ENCODE measurements at regions not wholly inside any gene's neighbourhood (a gene's known extent, or its start where the extent isn't known, plus 50 kb on each side); places are given as distances from the start of the nearest gene placed in this dataset.
A peak's percentile ranks its signal among the peaks of the same experiment; 100 is the strongest.

DNA sequence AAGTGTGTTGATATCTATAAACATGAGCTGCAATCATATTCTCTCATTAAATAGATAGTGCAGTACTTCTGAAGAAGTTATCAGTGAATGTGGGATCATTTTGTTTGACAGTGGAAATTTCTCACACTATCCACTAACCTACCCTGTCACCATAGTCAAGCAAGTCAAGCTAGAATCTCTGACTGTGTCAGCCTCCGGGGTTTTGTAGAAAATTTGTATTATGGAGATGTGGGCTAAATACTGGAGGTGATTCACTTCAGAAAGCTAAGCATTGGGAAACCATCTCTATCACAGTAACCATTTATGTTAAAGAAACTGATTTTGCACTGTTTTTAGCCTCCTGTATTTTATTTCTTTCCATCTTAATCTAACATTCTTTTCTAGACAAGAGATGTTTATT is 126.6 kb upstream of the CREB1 start:
- no peak for DNase-seq (ENCODE audit: low read depth in 2 of 3, low spot score in 2 of 3)

- DNase-seq (ENCODE audit: low read depth in 2 of 3, low spot score in 2 of 3): no peak
Measured at GRCh38 chr2:207403950-207404349, 125.8 kb upstream of the CREB1 start.

- no peak for DNase-seq (ENCODE audit: low read depth in 2 of 3, low spot score in 2 of 3)
Measured at GRCh38 chr2:207405150-207405549, 124.6 kb upstream of the CREB1 start.

DNA sequence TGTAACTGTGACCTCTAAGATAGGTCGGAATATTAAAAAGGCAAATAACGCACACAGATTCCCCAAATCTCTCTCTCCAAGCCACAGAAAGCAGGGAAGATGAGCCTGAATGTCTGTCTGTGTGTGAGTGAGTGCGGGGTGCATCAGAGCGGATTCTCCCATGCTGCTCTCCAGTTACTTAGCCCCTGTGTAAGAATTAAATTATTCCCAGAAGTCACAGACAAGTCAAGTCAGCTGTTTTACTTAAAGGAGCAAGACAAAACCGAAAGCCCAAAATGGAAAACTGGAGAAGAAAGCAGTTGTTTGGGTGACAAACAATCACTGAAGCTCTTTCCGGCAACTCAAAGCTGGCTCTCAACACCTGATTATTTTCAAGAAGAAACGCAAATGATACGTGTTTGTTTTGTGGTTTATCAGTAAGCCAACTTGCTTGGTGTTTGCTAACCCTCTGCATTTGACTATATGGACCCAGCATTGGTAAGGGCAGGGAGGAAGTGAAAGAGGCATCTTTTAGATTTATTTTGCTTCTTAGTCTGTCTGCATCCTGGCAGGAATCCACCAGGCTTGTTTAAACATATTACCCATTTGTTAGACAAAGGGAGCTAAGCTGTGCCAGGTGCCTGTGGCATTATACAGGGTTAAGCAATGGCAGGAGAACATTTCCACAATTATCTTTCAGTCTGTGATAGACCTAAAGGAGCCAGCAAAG is 121.5 kb upstream of the CREB1 start:
- no peak for DNase-seq (ENCODE audit: low read depth in 2 of 3, low spot score in 2 of 3)

DNA sequence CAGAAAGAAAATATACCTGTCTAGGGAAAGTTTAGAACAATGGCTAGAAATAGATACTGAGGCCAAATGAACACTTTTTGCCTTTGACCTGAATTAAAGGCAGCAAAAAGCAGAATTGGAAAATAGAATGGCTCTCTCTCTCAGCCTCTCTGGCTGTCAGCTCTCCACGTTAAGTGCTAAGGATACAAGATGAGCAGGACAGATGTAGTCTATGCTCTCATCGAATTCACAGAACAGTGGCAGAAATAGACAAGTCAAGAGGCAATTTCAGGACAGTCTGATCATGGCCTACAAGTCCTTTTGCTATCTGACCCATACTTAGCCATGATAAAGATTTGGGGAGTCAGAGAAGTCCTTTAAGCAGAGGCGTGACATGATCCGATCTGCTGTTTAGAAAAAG is 120.2 kb upstream of the CREB1 start:
- no peak for DNase-seq (ENCODE audit: low read depth in 2 of 3, low spot score in 2 of 3)

DNA sequence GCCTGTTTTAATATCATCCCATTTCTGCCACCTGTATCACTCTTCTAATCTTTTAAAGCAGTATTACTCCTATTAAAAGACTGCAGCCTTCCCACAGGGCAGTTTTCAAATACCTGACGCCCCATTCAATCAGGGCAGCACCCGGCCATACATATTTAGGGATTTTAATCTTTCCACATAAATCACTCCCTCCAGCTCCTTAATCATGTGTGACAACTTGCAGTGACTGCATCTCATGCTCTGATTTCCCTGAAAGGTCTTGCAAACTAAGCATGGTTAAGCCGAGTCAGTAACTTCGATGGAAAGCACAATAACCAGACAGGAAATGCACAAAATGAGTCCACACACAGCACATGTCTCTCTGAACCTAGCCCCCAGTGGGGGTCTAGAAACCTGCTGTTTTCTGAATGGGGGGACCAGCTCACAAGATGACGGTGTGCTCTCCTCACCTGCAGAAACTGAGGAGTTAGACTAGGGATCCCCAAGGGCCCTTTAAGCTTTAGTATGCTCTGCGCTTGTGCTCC is 116.9 kb upstream of the CREB1 start:
- no peak for DNase-seq (ENCODE audit: low read depth in 2 of 3, low spot score in 2 of 3)

GRCh38 chr2:207413376-207413907 is 116.3 kb upstream of the CREB1 start:
- DNase-seq (ENCODE audit: low read depth in 2 of 3, low spot score in 2 of 3): no peak

DNA sequence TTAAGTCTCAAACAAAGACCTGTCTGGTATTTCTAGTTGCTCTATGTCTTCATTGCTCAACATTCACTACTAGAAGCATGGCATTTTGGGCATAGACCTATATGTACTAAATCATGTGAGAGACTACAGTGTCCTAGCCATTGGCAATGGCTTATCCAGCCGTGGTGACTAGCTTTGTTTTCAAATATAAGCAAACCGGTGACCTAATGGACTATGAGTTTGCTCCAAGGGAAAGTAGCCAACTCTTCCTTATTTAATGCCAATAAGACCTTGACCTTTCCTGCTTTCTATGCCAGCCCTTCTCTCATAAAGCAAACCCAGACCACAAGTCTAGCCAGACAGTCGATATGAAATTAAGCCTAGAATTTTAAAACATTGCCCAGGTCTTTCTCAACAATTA is 113.7 kb upstream of the CREB1 start:
- no peak for DNase-seq (ENCODE audit: low read depth in 2 of 3, low spot score in 2 of 3)

DNA sequence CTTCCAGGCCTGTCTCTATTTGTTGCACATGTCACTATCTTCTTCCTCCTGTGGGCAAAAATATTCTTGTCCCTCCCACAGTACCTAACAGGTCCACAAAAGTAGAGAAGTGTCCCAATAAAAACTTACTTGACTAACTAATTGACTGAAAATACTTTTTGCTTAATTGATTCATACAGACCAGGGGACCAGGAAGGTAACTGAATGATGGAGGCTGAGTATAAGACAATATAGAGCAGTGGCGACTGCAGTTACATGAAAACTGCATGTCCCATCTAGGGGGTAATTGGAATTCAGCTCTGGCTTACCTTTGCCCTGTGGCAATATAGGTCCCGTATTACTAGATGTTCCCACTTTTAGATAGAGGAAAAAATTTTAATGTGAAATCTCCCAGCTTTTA is 112.9 kb upstream of the CREB1 start:
- DNase-seq (ENCODE audit: low read depth in 2 of 3, low spot score in 2 of 3): no peak

DNA sequence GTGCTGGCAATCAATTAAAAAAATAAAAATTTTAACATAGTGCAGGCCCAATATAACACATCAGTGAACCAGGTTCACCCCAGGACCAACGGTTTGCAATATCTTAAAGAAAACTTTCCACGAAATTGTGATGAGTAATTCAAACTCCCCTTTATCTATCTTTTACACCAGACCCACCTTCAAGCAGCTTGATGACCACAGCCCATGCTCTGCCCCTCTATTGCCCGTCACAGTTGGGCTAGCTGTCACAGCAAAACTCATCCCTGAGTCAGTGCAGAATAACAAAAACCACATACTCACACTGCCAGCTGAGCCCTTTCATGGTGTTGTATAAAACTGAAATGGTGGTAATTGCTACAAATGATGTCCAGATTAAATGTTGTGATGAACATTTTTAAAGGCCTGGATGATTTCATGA is 112.5 kb upstream of the CREB1 start:
- DNase-seq (ENCODE audit: low read depth in 2 of 3, low spot score in 2 of 3): no peak

GRCh38 chr2:207418419-207418818 is 111.3 kb upstream of the CREB1 start:
- no peak for DNase-seq (ENCODE audit: low read depth in 2 of 3, low spot score in 2 of 3)

GRCh38 chr2:207419331-207419730 is 110.4 kb upstream of the CREB1 start:
- DNase-seq (ENCODE audit: low read depth in 2 of 3, low spot score in 2 of 3): no peak

GRCh38 chr2:207421671-207422070 is 108.1 kb upstream of the CREB1 start:
- no peak for DNase-seq (ENCODE audit: low read depth in 2 of 3, low spot score in 2 of 3)

DNA sequence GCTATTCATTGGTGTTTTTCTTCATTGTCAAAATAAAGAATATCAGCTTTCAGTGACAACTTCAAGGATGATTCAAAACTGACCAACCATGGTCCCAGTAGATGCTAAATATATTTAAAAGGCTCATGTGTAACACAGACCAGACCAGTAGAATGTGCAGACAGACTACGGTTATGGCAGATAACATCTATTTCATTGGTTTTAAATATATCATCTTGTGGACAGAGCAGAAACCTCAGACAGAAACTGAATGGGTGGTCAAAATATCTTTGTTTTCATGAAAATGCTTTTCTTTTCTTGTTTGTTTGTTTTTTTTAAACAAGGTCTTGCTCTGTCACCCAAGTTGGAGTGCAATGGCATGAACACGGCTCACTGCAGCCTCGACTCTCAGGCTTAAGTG is 107.4 kb upstream of the CREB1 start:
- no peak for DNase-seq (ENCODE audit: low read depth in 2 of 3, low spot score in 2 of 3)

DNA sequence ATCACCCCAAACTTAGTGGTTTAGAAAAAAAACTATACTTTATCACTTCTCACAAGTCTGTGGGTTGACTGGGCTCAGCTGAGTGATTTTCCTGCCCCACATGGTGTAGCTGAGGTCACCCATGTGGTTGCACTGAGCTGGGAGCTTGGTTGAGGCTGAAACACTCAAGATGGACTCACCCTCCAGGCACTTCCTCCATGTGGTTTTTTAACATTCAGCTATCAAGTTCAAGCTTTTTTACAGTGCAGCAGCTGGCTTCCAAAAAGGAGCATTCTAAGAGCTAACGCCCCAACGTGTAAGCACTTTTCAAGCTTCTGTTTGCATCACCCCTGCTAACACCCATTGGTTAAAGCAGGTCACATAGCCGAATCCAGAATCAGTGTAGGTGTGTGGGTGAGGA is 105.9 kb upstream of the CREB1 start:
- peak; percentile 2 to 32 (median 11) for DNase-seq (ENCODE audit: low read depth in 2 of 3, low spot score in 2 of 3)

GRCh38 chr2:207427986-207428385 is 101.8 kb upstream of the CREB1 start:
- no peak for DNase-seq (ENCODE audit: low read depth in 2 of 3, low spot score in 2 of 3)

DNA sequence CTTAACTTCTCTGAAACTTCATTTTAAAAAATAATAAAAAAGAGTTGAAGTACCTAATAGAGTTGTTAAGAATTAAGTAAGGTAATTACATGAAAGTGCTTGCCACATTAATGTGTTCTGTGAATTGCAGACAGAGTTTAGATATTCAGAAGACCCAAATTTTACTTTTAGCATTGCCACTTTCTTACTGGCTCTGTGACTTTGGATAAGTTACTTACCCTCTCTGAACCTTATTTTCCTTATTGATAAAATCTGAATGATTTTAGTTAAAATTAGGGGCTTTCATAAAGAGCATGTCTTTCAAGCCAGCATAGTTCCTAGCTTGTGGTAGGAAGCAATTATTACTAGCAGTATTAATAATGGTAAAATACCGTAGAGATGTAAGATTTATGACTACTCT is 101.2 kb upstream of the CREB1 start:
- no peak for DNase-seq (ENCODE audit: low read depth in 2 of 3, low spot score in 2 of 3)

- DNase-seq (ENCODE audit: low read depth in 2 of 3, low spot score in 2 of 3): no peak
Measured at GRCh38 chr2:207432453-207432852, 97.3 kb upstream of the CREB1 start.

DNA sequence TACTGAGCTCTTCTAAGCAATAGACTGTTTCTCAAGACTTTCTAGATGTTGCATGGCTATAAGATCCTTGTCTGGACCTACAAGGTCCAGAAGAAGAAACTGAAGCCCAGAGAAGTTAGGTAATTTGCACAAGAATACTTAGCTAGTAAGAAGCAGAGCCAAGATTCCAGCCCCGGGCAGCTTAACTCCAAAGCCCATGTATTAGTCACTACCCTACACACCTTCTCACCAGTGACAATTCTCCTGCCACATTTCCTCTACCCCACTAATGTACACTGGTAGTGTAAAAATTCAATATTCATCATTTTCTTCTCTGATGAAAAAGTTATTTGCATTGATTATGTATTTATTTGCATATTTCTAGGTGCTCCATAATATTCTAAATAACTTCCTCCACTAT is 95.5 kb upstream of the CREB1 start:
- DNase-seq (ENCODE audit: low read depth in 2 of 3, low spot score in 2 of 3): no peak

DNA sequence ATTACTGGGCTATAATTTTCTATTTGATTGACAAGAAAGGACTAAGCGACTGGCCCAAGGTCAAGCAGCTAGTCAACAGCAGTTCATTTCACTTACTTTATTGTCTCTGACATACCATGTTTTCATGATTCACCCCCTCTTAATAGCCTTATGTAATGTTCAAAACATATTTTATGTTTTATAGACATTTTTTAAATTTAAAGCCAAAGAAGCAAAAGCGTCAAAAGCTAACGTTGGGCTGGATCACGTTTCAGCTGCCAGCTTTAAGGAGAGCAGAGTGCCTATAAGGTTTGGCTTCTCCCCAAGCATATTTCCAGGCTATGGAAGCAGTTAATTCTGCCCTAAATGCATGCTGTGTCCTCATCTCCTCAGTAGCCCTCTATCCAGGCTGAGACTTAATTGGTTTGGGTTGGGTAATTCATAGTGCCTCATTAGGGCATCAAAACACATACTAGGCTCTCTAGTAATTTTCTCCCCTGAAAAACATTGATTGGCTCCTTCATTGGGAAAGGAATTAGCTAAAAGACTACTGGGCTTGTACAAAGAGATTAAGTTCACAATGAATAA is 94.8 kb upstream of the CREB1 start:
- no peak for DNase-seq (ENCODE audit: low read depth in 2 of 3, low spot score in 2 of 3)

DNA sequence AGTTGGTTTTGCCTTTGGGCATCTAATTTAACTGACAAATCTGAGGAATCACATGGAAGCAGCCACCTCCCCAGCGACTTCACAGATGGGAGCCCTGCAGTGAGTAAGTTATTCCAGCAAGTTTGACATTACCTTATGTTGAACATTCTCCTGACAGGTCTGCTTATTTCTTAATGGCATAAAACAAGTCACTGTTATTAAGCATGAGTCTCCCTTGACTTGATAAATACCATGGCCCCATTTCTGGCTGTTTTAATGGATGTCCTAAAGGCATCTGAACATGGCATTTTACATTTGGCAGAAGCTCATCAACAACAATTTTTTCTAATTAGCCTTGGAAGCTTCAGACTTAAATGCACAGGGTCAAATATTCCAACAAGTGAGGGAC is 92.6 kb upstream of the CREB1 start:
- DNase-seq (ENCODE audit: low read depth in 2 of 3, low spot score in 2 of 3): no peak

GRCh38 chr2:207437524-207438143 is 92.1 kb upstream of the CREB1 start:
- no peak for DNase-seq (ENCODE audit: low read depth in 2 of 3, low spot score in 2 of 3)

All from activated CD8-positive, alpha-beta memory T cell treated with anti-CD3 and anti-CD28 coated beads for 48 hours (primary cell).